GM23338 (cell line): ENCODE measurements at regions not wholly inside any gene's neighbourhood (a gene's known extent, or its start where the extent isn't known, plus 50 kb on each side); places are given as distances from the start of the nearest gene placed in this dataset.

Experiments
- CREB1 ChIP-seq: fragments of 250-450 bp; sonication (Bioruptor Pico); IDR thresholded peaks from 2 replicates; pipeline ENCODE4 v1.5.0; 2020; ENCODE audit warnings: low read depth, mild to moderate bottlenecking, moderate library complexity
- ETS1 ChIP-seq: IDR thresholded peaks from 2 replicates; pipeline ENCODE4 v1.6.1; 2016; ENCODE audit warnings: antibody characterized with exemption
- EZH2 ChIP-seq: fragments of 200-600 bp; sonication (generic); IDR thresholded peaks from one replicate; pipeline ENCODE4 v1.8.0; 2017; ENCODE audit warnings: antibody characterized with exemption, mild to moderate bottlenecking, low read depth; ENCODE audit not compliant: unreplicated experiment
- EZH2phosphoT487 ChIP-seq: fragments of 200-600 bp; sonication (generic); IDR thresholded peaks from one replicate; pipeline ENCODE4 v1.8.1; 2018; ENCODE audit warnings: antibody characterized with exemption; ENCODE audit not compliant: unreplicated experiment
- JUNB ChIP-seq: IDR thresholded peaks from one replicate; pipeline ENCODE4 v1.6.1; 2016; ENCODE audit warnings: antibody characterized with exemption; ENCODE audit not compliant: unreplicated experiment
- NANOG ChIP-seq: IDR thresholded peaks from 2 replicates; pipeline ENCODE4 v1.6.1; 2016; ENCODE audit warnings: antibody characterized with exemption, borderline replicate concordance
- POLR2AphosphoS5 ChIP-seq: IDR thresholded peaks from 2 replicates; pipeline ENCODE4 v1.6.1; 2016; ENCODE audit warnings: antibody characterized with exemption, low read depth
- STAT1 ChIP-seq: IDR thresholded peaks from one replicate; pipeline ENCODE4 v1.6.1; 2016; ENCODE audit warnings: antibody characterized with exemption; ENCODE audit not compliant: unreplicated experiment
- ZNF114 ChIP-seq: fragments of 250-450 bp; sonication (Bioruptor Pico); IDR thresholded peaks from 2 replicates; pipeline ENCODE4 v1.5.0; 2020; ENCODE audit warnings: mild to moderate bottlenecking, moderate library complexity
- ZNF331 ChIP-seq: fragments of 250-450 bp; sonication (Bioruptor Pico); IDR thresholded peaks from 2 replicates; pipeline ENCODE4 v1.5.0; 2020; ENCODE audit warnings: low read depth, mild to moderate bottlenecking, moderate library complexity
- TF ChIP-seq, protein P1 (sequence below), 2 experiments: fragments of 200-600 bp in 1 of 2; sonication (generic) in 1 of 2; conservative IDR thresholded peaks; 2 replicates each; pipeline versions ENCODE4 v1.5.1 to v1.6.1; 2016 to 2017; ENCODE audit warnings: antibody characterized with exemption in 2 of 2, low read depth in 2 of 2, mild to moderate bottlenecking in 2 of 2, moderate library complexity in 1 of 2
- TF ChIP-seq, protein P2 (sequence below): IDR thresholded peaks from one replicate; pipeline ENCODE4 v1.6.1; 2018; ENCODE audit warnings: antibody characterized with exemption; ENCODE audit not compliant: unreplicated experiment

- TF ChIP-seq EZH2phosphoT487 = no peak
- TF ChIP-seq ZNF331 (CRISPR knock-in tag) = no peak
- TF ChIP-seq POLR2AphosphoS5 = no peak
- TF ChIP-seq EZH2 = no peak
- TF ChIP-seq, protein P1, sequence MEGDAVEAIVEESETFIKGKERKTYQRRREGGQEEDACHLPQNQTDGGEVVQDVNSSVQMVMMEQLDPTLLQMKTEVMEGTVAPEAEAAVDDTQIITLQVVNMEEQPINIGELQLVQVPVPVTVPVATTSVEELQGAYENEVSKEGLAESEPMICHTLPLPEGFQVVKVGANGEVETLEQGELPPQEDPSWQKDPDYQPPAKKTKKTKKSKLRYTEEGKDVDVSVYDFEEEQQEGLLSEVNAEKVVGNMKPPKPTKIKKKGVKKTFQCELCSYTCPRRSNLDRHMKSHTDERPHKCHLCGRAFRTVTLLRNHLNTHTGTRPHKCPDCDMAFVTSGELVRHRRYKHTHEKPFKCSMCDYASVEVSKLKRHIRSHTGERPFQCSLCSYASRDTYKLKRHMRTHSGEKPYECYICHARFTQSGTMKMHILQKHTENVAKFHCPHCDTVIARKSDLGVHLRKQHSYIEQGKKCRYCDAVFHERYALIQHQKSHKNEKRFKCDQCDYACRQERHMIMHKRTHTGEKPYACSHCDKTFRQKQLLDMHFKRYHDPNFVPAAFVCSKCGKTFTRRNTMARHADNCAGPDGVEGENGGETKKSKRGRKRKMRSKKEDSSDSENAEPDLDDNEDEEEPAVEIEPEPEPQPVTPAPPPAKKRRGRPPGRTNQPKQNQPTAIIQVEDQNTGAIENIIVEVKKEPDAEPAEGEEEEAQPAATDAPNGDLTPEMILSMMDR (conservative IDR thresholded peaks at IDR 0.05; ENCODE audit: low read depth in 2 of 2) = no peak
- TF ChIP-seq, protein P2, sequence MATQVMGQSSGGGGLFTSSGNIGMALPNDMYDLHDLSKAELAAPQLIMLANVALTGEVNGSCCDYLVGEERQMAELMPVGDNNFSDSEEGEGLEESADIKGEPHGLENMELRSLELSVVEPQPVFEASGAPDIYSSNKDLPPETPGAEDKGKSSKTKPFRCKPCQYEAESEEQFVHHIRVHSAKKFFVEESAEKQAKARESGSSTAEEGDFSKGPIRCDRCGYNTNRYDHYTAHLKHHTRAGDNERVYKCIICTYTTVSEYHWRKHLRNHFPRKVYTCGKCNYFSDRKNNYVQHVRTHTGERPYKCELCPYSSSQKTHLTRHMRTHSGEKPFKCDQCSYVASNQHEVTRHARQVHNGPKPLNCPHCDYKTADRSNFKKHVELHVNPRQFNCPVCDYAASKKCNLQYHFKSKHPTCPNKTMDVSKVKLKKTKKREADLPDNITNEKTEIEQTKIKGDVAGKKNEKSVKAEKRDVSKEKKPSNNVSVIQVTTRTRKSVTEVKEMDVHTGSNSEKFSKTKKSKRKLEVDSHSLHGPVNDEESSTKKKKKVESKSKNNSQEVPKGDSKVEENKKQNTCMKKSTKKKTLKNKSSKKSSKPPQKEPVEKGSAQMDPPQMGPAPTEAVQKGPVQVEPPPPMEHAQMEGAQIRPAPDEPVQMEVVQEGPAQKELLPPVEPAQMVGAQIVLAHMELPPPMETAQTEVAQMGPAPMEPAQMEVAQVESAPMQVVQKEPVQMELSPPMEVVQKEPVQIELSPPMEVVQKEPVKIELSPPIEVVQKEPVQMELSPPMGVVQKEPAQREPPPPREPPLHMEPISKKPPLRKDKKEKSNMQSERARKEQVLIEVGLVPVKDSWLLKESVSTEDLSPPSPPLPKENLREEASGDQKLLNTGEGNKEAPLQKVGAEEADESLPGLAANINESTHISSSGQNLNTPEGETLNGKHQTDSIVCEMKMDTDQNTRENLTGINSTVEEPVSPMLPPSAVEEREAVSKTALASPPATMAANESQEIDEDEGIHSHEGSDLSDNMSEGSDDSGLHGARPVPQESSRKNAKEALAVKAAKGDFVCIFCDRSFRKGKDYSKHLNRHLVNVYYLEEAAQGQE = no peak
- TF ChIP-seq CREB1 (CRISPR knock-in tag) = no peak
- no peak for TF ChIP-seq ETS1
- no peak for TF ChIP-seq STAT1
- no peak for TF ChIP-seq JUNB
- no peak for TF ChIP-seq ZNF114 (CRISPR knock-in tag)
- no peak for TF ChIP-seq NANOG
Observed at GRCh38 chr13:86383151-86383550, 583.9 kb upstream of the SLITRK6 start.
